A673 (cell line): ENCODE measurements at regions not wholly inside any gene's neighbourhood (a gene's known extent, or its start where the extent isn't known, plus 50 kb on each side); places are given as distances from the start of the nearest gene placed in this dataset.
"Not testable (repeated sequence)": the region's sequence is repeated elsewhere in the genome, so short reads cannot be mapped to it uniquely, and the experiment has no call there.

ENCODE experiments used
- BruUV-seq: library from RNA; stranded (reverse); fragments of 400-500 nt; replicated peaks from 2 replicates; lab custom pipeline; 2021; lab: Mats Ljungman, UMichigan
- CTCF ChIA-PET: fragments of 300-600 bp; sonication (Branson Sonifier 250); formaldehyde crosslinking; loops from one replicate; lab custom pipeline; 2022; ENCODE audit warnings: antibody characterized with exemption; lab: Charles Lee
- POLR2A ChIA-PET: fragments of 300-600 bp; sonication (Branson Sonifier 250); formaldehyde crosslinking; loops from one replicate; lab custom pipeline; 2022; ENCODE audit warnings: antibody characterized with exemption; ENCODE audit not compliant: low non-redundant PET; lab: Charles Lee
- DNase-seq: peaks from one replicate; pipeline ENCODE4 v3.0.0-alpha.2; 2015; ENCODE audit warnings: low spot score
- H3K27ac ChIP-seq: fragments of 200-600 bp; sonication (generic); 2 replicates; pipeline ENCODE4 v1.5.1; 2016; ENCODE audit warnings: mixed run types, low read depth, mild to moderate bottlenecking, mixed read lengths, antibody characterized with exemption, low read length; ENCODE audit not compliant: poor library complexity, severe bottlenecking
- H3K27me3 ChIP-seq: fragments of 200-600 bp; sonication (generic); replicated peaks from 2 replicates; pipeline ENCODE4 v1.6.1; 2017; ENCODE audit warnings: mixed run types, low read depth, mild to moderate bottlenecking, mixed read lengths, antibody characterized with exemption, low read length; ENCODE audit not compliant: insufficient read depth, poor library complexity
- H3K36me3 ChIP-seq: fragments of 200-600 bp; sonication (generic); 2 replicates; pipeline ENCODE4 v1.6.1; 2016; ENCODE audit warnings: mixed run types, mild to moderate bottlenecking, mixed read lengths, antibody characterized with exemption, low read length; ENCODE audit not compliant: insufficient read depth, poor library complexity, severe bottlenecking
- H3K4me1 ChIP-seq: fragments of 200-600 bp; sonication (generic); 2 replicates; pipeline ENCODE4 v1.6.1; 2017; ENCODE audit warnings: mixed run types, mild to moderate bottlenecking, mixed read lengths, antibody characterized with exemption, low read length; ENCODE audit not compliant: insufficient read depth, poor library complexity, severe bottlenecking
- H3K4me3 ChIP-seq: fragments of 200-600 bp; sonication (generic); 2 replicates; pipeline ENCODE4 v1.5.1; 2016; ENCODE audit warnings: low read depth, mixed run types, mild to moderate bottlenecking, mixed read lengths, low read length; ENCODE audit not compliant: poor library complexity, severe bottlenecking
- H3K9me3 ChIP-seq: fragments of 200-600 bp; sonication (generic); 2 replicates; pipeline ENCODE4 v1.6.1; 2016; ENCODE audit warnings: mixed run types, low read depth, mild to moderate bottlenecking, mixed read lengths, antibody characterized with exemption, low read length; ENCODE audit not compliant: poor library complexity, severe bottlenecking
- CTCF ChIP-seq: fragments of 300-800, 200-600 bp; sonication (generic); conservative IDR thresholded peaks from 2 replicates; pipeline ENCODE4 v1.5.1; 2017; ENCODE audit warnings: low read depth, mild to moderate bottlenecking, antibody characterized with exemption, low read length, moderate library complexity, mixed read lengths
- EZH2 ChIP-seq: fragments of 200-600 bp; sonication (generic); IDR thresholded peaks from 2 replicates; pipeline ENCODE4 v1.6.1; 2017; ENCODE audit warnings: borderline replicate concordance, low read depth, mild to moderate bottlenecking, mixed read lengths, antibody characterized with exemption, low read length; ENCODE audit not compliant: poor library complexity, severe bottlenecking
- intact Hi-C: fragments of 100-400 bp; cut with micrococcal nuclease; formaldehyde crosslinking; loops from one replicate; pipeline ENCODE4 v1.10.0; 2022; ENCODE audit not compliant: unreplicated experiment

GRCh38 chr6:69456086-69456485 is 340.7 kb downstream of the LMBRD1 start:
- ChIA-PET CTCF (no interaction called here), POLR2A (no interaction called here)
- no peaks in the 10 kb centered on the region for H3K36me3 ChIP-seq
- H3K4me1 ChIP-seq = peaks cover 5% of the 10 kb centered on the region
- H3K27me3 ChIP-seq = no peaks in the 10 kb centered on the region
- no peak overlapping the region for H3K27ac ChIP-seq
- no peak for DNase-seq
- no peak overlapping the region for H3K4me3 ChIP-seq
- no peak for TF ChIP-seq CTCF
- intact Hi-C loops = no loop called here
- BruUV-seq = no TSS peak
- H3K9me3 ChIP-seq = no peaks in the 10 kb centered on the region

GRCh38 chr6:69454619-69455018 is 342.2 kb downstream of the LMBRD1 start:
- CTCF ChIA-PET, DNase-seq: not testable (repeated sequence)

GRCh38 chr6:69450493-69450892 is 346.3 kb downstream of the LMBRD1 start:
- H3K27me3 ChIP-seq, CTCF ChIA-PET, BruUV-seq, H3K9me3 ChIP-seq, POLR2A ChIA-PET, H3K4me3 ChIP-seq, H3K4me1 ChIP-seq, DNase-seq, intact Hi-C loops, H3K27ac ChIP-seq, H3K36me3 ChIP-seq: not testable (repeated sequence)

More at GRCh38 chr6:69454619-69455018, 342.2 kb downstream of the LMBRD1 start:
- H3K27me3 ChIP-seq, H3K4me3 ChIP-seq, H3K27ac ChIP-seq, H3K4me1 ChIP-seq, POLR2A ChIA-PET, H3K9me3 ChIP-seq, intact Hi-C loops, H3K36me3 ChIP-seq, BruUV-seq: not testable (repeated sequence)

- no TSS peak for BruUV-seq
- Histone ChIP-seq H3K4me3 (no peak overlapping the region), H3K27me3 (no peaks in the 10 kb centered on the region), H3K36me3 (no peaks in the 10 kb centered on the region), H3K27ac (no peak overlapping the region), H3K4me1 (no peaks in the 10 kb centered on the region), H3K9me3 (peaks cover 3% of the 10 kb centered on the region)
- DNase-seq = no peak
- CTCF ChIA-PET = no interaction called here
- TF ChIP-seq CTCF = no peak
- no peak for TF ChIP-seq EZH2
- POLR2A ChIA-PET = no interaction called here
- intact Hi-C loops = no loop called here
Observed at GRCh38 chr6:69449887-69450286, 346.9 kb downstream of the LMBRD1 start.
